GM21423 (cell line): ENCODE measurements at regions not wholly inside any gene's neighbourhood (a gene's known extent, or its start where the extent isn't known, plus 50 kb on each side); places are given as distances from the start of the nearest gene placed in this dataset.

ENCODE experiments used
- ATAC-seq: cut with Tn5 transposase; IDR thresholded peaks from one replicate; pipeline ENCODE4 v1.9.1; 2021; ENCODE audit warnings: mild to moderate bottlenecking, moderate library complexity; ENCODE audit not compliant: unreplicated experiment

- no peak for ATAC-seq
Measured at GRCh38 chr20:19807946-19808330, 49.9 kb downstream of the RIN2 start.

GRCh38 chr20:19808498-19808897 is 50.4 kb downstream of the RIN2 start:
- ATAC-seq: no peak

DNA sequence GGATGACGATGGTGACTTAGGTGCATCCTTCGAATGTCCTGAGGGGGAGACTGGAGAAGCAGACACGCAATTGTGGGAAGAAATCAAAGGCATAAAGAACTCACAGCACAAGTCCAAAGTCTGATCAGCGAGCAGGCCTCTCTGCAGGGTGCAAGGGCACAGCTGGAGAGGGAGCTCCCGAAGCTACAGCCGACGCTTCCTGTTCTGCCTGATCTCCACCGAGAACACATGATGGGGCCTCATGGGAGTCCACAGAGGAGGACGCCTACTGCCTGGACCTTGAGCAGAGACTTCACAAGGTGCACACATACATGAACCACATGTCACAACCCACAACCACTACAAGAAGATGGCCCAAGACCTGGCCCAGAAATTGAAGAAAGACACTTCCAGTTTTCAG is 51.4 kb downstream of the RIN2 start:
- ATAC-seq: no peak

DNA sequence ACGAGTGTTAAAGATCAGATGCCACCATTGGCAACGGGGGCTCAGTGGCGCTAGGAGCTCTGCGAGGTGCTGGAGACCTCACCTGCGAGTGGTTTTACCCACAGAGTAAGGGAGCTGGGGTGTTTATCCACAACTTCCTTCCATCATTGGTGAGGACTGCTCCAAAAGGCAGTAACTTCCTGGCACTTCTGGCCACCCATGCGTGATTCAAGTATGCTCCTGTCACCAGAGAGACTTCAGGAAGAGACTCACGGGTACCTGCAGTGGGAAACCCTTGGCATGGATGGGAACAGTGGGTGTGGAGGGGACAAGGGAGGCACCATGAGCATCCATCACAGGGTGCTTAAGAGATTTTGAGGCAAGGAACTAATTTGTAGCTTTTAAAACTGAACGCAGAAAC is 53.2 kb downstream of the RIN2 start:
- ATAC-seq: no peak

DNA sequence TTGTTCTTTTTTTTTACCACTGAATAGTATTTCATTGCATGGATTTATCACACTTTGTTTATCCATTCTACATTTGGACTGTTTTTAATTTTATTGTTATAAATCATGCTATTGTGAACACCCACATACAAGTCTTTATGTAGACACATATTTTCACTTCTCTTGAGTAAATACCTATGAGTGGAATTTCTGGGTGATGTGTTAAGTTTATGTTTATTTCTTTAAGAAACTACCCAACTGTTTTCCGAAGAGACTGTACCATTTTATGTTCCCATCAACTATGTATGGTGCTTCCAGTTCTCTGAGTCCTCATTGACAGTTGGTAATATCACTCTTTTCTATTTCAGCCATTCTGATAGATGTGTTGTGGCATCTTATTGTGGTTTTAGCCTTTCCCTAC is 54.0 kb downstream of the RIN2 start:
- no peak for ATAC-seq

- ATAC-seq: no peak
Measured at GRCh38 chr20:19812696-19813095, 54.6 kb downstream of the RIN2 start.

DNA sequence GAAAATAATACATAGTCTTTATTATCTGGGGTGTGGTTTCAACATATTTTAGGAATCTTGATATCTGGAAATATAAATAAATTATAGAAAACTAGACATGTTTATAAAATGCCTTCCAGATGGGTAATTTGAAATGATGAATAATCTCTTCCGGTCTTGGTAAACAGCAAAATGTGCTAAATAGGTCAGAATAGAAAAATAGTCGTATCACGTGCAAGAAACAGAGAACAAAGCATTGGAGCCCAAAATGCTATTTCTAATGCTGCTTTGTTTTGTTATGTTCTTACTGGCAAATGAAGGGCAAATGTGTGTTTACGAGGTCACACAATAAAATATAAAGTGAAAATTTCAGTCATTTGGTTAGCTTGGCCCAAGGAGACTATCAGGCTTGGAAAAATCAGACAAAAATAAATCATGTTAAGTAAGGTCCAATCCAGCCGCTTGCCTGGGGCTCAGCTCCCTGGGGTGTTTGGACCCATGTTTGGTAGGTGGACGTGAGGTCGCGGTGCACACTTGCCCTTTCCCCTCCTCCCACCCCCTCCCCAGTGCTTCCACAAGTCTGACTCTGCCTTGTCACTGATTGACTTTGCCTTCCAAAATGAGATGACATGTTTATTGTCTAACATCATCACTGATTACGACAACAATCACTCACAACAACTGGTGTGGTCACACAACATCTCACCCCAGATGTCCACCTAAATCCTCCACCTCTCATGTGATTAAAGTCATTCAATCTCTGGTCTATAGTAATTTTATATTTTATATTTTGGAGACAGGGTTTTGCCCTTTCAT is 56.0 kb downstream of the RIN2 start:
- ATAC-seq: no peak

- no peak for ATAC-seq
Measured at GRCh38 chr20:19815553-19815991, 57.5 kb downstream of the RIN2 start.

DNA sequence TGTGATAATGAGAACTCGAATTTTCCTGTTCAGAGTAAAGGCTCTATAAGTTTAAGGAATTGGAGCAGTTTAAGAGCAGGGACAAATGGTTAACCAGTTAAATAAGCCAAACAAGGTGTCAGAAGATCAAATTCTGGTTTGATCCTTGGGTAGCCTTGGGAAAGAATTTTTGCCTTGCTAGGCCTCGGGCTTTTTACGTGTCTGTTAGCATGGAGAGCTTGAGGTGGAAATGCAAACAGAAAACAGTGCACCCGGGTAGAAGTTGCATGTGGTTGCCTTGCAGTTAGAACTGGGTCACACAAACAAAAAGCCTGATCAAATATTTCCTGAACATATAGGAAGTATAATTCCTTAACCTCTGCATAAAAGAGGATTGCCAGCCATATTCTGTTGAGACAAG is 58.3 kb downstream of the RIN2 start:
- ATAC-seq: no peak

DNA sequence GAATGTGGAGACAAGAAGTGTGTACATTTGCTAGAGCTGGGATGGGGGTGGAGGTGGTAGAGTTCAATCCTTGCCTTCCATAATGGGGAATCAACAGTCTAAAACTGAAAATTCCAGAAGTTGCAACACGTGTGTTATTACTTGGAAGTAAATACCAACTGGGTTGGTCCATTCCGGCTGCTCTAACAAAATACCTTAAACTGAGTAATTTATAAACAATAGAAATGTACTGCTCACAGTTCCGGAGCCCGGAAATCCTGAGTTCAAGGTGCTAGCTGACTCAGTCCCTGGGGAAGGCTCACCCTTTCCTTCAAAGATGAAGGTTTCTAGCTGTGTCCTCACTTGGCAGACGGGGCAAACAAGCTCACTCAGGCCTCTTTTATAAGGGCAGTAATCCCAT is 59.0 kb downstream of the RIN2 start:
- no peak for ATAC-seq

DNA sequence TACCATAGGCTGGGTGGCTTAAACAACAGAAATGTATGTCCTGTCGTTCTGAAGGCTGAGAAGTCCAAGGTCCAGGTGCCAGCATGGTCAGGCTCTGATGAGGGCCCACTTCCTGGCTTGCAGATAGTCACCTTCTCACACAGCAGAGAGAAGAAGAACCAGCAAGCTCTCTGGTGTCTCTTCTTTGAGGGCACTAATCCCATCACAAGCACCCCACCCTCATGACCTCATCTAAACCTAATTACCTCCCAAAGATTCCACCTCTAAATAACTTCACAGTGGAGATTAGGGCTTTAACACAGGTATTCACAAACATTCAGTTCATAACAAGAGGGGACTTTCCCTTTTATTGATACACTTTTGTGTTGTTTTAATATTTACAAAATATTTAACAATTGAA is 61.1 kb downstream of the RIN2 start:
- no peak for ATAC-seq

DNA sequence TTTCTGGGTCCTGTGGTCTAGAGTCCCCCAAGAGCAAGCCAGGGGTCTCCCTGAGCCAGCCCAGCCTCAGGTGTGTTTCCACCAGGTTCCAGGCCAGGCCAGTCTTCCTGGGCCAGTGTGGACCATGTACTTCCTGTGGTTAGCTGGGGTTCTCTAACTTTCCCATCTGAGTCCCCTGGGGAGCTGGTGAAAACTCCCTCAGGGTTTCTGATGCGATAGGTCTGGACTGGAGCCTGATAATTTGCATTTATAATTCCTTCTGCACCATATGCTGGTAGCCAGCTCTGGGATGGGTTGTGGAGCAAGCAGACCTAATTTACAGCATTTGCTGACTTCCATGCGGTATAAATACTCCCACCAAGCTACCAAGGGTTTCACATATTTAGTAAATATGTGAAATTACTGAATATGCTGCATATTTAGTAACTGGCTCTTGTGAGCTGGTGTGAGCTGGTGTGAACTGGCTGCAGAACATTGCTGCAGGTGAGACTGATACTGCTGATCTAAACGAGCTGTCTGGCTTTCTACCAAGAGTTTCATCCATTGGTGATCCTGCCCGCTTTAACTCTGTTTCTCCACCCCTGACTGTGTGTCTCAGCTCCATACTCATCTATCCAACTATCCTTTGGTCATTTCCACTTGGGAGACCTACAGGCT is 62.6 kb downstream of the RIN2 start:
- ATAC-seq: no peak

GRCh38 chr20:19821606-19822005 is 63.5 kb downstream of the RIN2 start:
- no peak for ATAC-seq

DNA sequence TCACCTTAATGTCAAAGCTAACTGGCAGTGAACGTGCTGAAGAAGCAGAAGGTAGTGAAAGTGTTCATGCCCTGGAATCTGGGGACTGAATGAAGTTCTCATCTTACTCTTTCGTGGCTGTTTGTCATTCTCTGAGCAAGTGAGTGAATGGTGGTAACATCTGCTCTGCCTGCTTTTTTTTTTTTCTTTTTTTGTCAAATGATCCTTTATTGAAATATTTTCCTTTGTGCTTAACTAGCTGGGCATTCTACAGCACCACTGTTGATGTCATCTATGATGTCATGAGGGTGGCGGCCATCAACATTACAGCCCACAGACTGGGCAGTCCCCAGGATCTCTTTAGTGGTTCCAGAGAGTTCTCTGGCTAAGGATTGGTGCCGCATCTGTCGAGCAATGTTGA is 65.2 kb downstream of the RIN2 start:
- no peak for ATAC-seq

- ATAC-seq: no peak
Measured at GRCh38 chr20:19823971-19824370, 65.9 kb downstream of the RIN2 start.

- ATAC-seq: no peak
Measured at GRCh38 chr20:19824861-19825260, 66.8 kb downstream of the RIN2 start.

DNA sequence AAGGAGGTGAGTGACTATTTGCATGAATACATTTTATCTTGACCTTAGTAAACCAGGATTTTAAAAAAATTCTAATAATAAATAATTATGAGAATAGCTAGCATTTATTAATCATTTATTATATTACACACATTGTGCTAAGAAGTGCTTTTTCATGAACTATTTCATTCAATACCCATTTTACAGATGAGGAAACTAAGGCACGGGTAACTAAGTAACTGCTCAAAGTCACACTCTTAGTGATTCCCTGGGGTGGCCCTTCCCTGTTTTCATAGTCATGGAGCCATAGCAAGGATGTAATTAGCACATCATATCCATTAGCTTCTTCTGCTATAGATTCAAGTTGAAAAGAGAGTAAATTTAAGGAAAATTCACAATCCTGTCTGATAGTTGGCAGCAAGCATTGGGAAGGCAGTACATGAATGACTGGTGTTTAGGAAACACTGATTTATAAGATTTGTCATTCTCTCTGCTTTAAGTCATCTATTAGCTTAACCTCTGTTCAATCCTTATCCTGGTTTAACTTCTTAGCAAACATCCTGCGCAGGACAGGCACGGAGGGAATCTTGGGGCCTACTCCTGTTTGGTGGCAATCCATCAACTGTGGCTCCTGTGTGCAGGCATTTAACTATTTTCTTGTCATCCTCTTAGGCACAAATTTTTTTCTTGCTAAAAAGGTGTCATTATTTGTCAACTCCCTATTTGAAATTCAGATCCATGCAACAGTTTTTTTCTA is 68.3 kb downstream of the RIN2 start:
- ATAC-seq: no peak

- peak; percentile 18 for ATAC-seq
Measured at GRCh38 chr20:19827818-19828217, 69.8 kb downstream of the RIN2 start.

DNA sequence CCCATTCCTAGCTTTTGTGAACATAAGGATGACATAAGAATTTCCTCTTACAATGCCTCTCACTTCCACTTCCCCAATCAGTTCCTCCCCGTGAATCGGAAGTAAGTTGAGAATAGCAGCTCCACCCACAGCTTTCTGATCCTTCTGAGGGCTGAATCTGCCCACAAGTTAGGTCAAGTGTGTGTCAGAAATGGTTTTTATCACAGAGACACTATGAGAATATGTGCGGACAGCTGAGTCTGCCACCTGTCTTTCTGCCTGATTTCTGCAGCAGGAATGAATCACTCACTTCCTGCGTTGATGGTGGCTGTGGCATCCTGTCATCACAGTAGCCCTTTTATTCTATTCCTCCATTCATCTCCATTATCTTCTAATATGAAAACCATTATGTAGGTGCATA is 70.2 kb downstream of the RIN2 start:
- ATAC-seq: peak; percentile 89

GRCh38 chr20:19830211-19830785 is 72.2 kb downstream of the RIN2 start:
- no peak for ATAC-seq

GRCh38 chr20:19832875-19833274 is 74.8 kb downstream of the RIN2 start:
- no peak for ATAC-seq

- no peak for ATAC-seq
Measured at GRCh38 chr20:19833395-19833794, 75.3 kb downstream of the RIN2 start.
